ENCODE measurements at regions not wholly inside any gene's neighbourhood (a gene's known extent, or its start where the extent isn't known, plus 50 kb on each side); places are given as distances from the start of the nearest gene placed in this dataset.

GRCh38 chr2:145321344-145321743, 801.4 kb upstream of the ZEB2 start:
- TF ChIP-seq CTCF (IDR thresholded peaks at IDR 0.05) (no peak), POLR2AphosphoS5 (IDR thresholded peaks at IDR 0.05) (no peak), POLR2A (IDR thresholded peaks at IDR 0.05) (no peak)

Measured in sigmoid colon (tissue), 4 donors.